ENCODE measurements at regions not wholly inside any gene's neighbourhood (a gene's known extent, or its start where the extent isn't known, plus 50 kb on each side); places are given as distances from the start of the nearest gene placed in this dataset.

GRCh38 chr7:91515961-91516360 lies 251.7 kb downstream of the FZD1 start:
- no peak for DNase-seq (ENCODE audit: low read depth in 2 of 3, low spot score in 2 of 3)

- DNase-seq (ENCODE audit: low read depth in 2 of 3, low spot score in 2 of 3), result no peak
Measured at GRCh38 chr7:91517201-91517785, 253.1 kb downstream of the FZD1 start.

- no peak for DNase-seq (ENCODE audit: low read depth in 2 of 3, low spot score in 2 of 3)
Measured at GRCh38 chr7:91518058-91518457, 253.8 kb downstream of the FZD1 start.

DNA sequence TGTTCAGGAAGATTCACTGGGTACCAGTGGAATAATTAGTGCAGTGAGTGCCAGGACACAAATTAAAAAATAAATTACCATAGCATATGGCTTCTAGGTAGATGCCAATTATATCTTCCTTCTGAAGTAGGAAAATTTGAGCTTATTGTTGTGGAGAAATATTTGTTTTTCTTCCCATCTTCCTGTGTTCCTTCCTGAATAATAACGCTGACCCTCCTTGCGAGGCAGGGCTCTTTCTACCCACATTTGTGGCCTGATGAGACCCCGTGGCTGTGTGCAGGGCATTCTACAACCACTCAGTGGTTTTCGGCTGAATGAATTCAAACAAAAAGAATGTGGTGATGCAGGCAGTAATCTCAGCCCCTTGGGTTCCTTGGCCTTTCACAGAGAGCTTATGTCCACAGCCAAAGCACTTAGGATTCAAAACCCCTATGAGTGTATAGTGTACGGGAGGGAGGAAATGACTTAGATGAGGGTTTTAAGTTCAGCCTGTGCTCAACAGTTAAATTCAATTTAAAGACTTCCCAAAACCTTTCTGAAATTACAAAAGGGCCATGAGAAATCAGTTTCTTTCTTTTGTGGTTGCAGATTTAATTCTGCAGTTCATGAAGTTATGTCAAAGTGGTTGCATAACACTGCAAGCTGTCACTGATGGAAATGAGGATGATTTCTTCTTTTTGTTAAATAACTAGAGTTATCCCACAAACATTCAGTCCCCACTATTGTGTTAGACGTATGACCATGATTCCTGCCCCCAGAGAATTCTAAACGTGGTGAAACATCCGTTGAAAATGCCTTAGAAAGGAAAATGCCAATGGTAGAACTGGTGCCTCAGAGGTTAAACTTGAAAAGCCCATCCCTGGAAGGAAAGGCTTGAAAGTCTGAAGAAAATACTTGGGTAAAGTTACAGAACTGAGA lies 255.3 kb downstream of the FZD1 start:
- no peak for DNase-seq (ENCODE audit: low read depth in 2 of 3, low spot score in 2 of 3)

DNA sequence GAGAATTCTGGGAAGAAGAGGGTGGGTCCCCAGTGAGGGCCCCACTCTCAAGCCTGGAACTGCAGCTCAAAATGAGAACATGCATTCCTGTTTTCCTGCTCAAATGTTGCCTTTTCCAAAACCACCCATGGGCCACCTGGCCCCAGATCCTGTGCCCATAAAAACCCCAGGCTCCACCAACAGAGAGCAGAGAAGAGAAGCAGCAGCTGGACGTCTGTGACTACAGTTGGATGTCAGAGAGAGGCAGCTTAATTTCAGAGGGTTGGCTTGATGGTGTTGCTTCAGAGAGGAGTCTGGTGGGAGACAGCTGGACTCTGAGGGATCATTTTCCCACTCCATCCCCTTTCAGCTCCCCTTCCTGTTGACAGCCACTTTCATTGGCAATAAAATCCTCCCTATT lies 256.4 kb downstream of the FZD1 start:
- no peak for DNase-seq (ENCODE audit: low read depth in 2 of 3, low spot score in 2 of 3)

DNA sequence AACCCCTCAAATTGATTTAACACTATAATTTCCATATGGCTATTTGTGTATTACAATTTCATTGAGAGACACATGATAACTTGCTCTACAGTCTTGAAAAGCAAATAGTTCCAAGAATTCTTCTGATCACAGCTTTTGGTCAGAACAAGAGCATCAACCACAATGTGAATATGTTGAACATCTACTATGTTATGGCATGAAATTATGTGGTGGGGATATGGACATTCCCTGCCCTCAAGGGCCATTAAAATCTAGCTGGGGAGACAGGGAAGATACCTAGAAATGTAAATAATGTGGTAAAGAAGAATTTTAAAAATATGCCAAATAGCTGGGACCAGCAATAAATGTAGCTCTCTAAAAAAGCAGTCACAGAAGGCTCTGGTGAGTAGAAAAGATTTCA lies 262.2 kb downstream of the FZD1 start:
- no peak for DNase-seq (ENCODE audit: low read depth in 2 of 3, low spot score in 2 of 3)

DNA sequence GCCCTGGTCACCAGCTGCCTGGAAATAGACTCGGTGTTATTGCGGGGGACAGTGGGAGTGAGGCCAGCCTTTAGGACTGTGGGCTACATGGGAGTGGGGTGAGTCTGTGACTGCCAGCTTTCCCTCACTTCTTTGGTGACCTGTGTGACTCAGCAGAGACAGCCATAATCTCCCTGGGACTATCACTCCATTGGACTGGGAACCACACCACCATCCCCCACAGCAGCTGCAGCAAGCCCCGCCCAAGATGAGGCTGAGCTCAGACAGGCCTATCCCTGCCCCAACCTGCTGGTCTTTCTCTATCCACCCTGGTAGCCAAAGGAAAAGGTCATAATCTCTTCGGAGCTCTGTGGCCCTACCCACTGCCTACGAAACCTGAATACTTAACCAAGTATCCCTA lies 263.2 kb downstream of the FZD1 start:
- DNase-seq (ENCODE audit: low read depth in 2 of 3, low spot score in 2 of 3), result no peak

DNA sequence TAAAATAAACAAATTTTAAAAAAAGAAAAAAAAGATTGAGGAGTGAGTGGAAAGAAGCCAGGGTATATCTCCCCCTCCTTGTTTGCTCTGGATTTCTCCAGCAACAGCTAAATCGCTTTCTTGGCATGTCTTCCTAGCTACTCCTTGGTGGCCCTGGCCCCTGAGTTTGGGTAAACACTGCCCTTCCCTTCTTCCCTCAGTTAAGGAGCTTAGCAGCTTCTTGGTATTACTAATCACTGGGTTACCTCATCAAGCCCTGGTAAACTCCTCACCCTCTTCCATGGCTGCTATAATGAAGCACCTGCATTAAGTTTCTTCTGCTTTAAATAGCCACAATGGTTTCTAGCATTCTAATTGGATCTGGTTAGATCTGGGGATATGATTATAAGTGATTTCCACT lies 269.8 kb downstream of the FZD1 start:
- DNase-seq (ENCODE audit: low read depth in 2 of 3, low spot score in 2 of 3), result no peak

GRCh38 chr7:91537260-91538152 lies 273.3 kb downstream of the FZD1 start:
- no peak for DNase-seq (ENCODE audit: low read depth in 2 of 3, low spot score in 2 of 3)

- DNase-seq (ENCODE audit: low read depth in 2 of 3, low spot score in 2 of 3), result no peak
Measured at GRCh38 chr7:91541641-91542040, 277.4 kb downstream of the FZD1 start.

- no peak for DNase-seq (ENCODE audit: low read depth in 2 of 3, low spot score in 2 of 3)
Measured at GRCh38 chr7:91543646-91544045, 279.4 kb downstream of the FZD1 start.

DNA sequence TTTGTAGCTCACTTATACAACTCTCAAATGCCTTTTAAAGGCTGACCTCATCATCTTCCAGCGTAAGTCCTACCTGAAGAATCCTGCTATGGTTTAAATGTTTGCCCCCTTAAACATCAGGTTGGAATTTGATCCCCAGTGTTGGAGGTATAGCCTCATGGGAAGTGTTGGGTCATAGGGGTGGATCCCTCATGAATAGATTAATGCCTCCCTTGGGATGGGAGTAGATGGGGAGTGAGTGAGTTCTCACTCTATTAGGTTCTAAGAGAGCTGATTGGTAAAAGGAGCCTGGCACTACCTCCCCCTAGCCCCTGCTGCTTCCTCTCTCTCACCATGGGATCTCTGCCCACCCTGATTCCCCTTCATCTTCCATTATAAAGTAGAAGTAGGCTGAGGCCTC lies 285.6 kb downstream of the FZD1 start:
- DNase-seq (ENCODE audit: low read depth in 2 of 3, low spot score in 2 of 3), result no peak

- DNase-seq (ENCODE audit: low read depth in 2 of 3, low spot score in 2 of 3), result no peak
Measured at GRCh38 chr7:91550931-91551330, 286.7 kb downstream of the FZD1 start.

- DNase-seq (ENCODE audit: low read depth in 2 of 3, low spot score in 2 of 3), result no peak
Measured at GRCh38 chr7:91551377-91552175, 287.3 kb downstream of the FZD1 start.

GRCh38 chr7:91553410-91553895 lies 289.2 kb downstream of the FZD1 start:
- DNase-seq (ENCODE audit: low read depth in 2 of 3, low spot score in 2 of 3), result no peak

DNA sequence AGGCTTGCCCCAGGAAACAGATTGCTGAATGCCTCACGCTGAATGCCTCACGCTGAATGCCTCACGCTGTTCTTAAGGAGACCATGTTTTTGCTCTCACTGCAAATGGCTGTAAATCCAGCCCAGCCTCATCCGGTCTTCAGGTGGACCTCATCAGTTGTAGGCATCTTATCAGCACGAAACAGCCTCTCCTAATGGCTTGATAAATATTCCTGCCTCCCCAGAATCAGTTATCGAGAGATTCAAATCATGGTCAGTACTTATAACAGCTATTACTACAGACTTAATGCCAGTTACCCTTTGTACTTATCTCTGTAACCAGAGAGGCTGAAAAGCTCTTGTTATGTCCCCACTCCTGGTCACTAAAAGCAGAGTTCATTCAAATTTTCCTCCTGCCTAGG lies 290.6 kb downstream of the FZD1 start:
- no peak for DNase-seq (ENCODE audit: low read depth in 2 of 3, low spot score in 2 of 3)

DNA sequence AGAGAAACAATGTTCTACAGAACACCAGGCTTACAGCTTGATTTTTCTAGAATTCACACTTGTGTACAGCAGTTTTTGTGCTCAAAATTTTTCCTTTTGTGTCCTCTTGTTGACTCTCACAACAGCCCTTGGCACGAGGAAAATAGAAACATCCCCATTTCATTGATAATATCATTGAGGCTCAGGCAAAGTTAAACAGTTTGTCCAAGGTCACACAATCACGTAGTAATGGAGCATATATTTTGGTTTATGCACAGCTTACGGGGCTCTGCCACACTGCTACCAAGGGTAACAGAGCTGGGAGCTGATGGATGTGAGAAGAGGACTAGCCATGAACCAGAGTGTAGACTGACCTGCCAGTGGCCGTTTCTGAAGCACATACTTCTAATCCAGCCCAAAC lies 292.0 kb downstream of the FZD1 start:
- DNase-seq (ENCODE audit: low read depth in 2 of 3, low spot score in 2 of 3), result no peak

DNA sequence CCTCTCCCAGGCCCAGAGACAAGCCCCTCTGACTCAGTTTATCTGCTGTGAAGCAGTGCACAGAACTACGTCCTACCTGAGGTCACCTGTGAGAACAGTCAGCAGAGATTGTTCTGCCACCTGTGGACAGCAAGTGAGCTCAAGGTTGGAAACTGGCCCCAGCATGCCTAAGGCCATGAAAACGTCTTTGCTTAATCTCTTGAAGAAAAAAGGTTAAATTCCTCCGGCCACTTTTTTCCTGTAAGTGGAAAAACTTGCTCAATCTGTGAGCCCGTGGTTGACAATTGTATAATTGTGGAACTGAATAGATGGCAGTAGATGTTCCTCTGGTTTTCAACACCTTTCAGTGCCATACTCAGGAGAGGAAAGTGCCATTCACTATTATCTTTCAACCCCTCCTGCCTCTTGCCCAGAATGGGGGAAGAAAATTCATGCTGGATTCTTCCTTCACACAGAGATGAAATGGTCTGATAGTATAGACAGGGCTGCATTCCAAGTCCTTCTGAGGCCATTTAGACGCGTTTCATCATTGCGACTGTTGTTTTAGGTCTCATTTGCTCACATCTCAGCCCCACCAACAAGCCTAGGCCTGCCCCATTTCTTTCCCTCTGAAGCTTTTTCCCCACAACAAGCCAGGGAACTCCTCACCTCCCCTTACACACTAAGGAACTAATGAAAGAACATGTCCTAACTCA lies 292.9 kb downstream of the FZD1 start:
- DNase-seq (ENCODE audit: low read depth in 2 of 3, low spot score in 2 of 3), result no peak

GRCh38 chr7:91557789-91558404 lies 293.7 kb downstream of the FZD1 start:
- no peak for DNase-seq (ENCODE audit: low read depth in 2 of 3, low spot score in 2 of 3)
